ENCODE measurements at regions not wholly inside any gene's neighbourhood (a gene's known extent, or its start where the extent isn't known, plus 50 kb on each side); places are given as distances from the start of the nearest gene placed in this dataset.
A peak's percentile ranks its signal among the peaks of the same experiment; 100 is the strongest.

- DNase-seq = no peak
These were observed 205.0 kb upstream of the KRR1 start for GRCh38 chr12:75716291-75717025.

- no peak for DNase-seq
These were observed 204.3 kb upstream of the KRR1 start for GRCh38 chr12:75715682-75716081.

GRCh38 chr12:75715323-75715644, 203.9 kb upstream of the KRR1 start:
- DNase-seq = no peak

GRCh38 chr12:75714462-75715322, 203.3 kb upstream of the KRR1 start:
- no peak for DNase-seq

GRCh38 chr12:75713434-75713833, 202.0 kb upstream of the KRR1 start:
- no peak for DNase-seq

GRCh38 chr12:75712223-75712622, 200.8 kb upstream of the KRR1 start:
- DNase-seq = peak; percentile 27

GRCh38 chr12:75711271-75711670, 199.9 kb upstream of the KRR1 start:
- DNase-seq = no peak

GRCh38 chr12:75710361-75711069, 199.1 kb upstream of the KRR1 start:
- no peak for DNase-seq

- no peak for DNase-seq
These were observed 198.1 kb upstream of the KRR1 start for GRCh38 chr12:75709503-75709902.

GRCh38 chr12:75708802-75709201, 197.4 kb upstream of the KRR1 start:
- DNase-seq = no peak

- DNase-seq = no peak
These were observed 196.6 kb upstream of the KRR1 start for GRCh38 chr12:75707983-75708382.

GRCh38 chr12:75706786-75707605, 195.6 kb upstream of the KRR1 start:
- no peak for DNase-seq

GRCh38 chr12:75705749-75706711, 194.6 kb upstream of the KRR1 start:
- no peak for DNase-seq

GRCh38 chr12:75704664-75705063, 193.3 kb upstream of the KRR1 start:
- no peak for DNase-seq

- DNase-seq = no peak
These were observed 192.8 kb upstream of the KRR1 start for GRCh38 chr12:75704208-75704607.

GRCh38 chr12:75703131-75703530, 191.7 kb upstream of the KRR1 start:
- DNase-seq = no peak

- no peak for DNase-seq
These were observed 191.2 kb upstream of the KRR1 start for GRCh38 chr12:75702477-75703093.

GRCh38 chr12:75701859-75702258, 190.4 kb upstream of the KRR1 start:
- DNase-seq = no peak

GRCh38 chr12:75699728-75700496, 188.5 kb upstream of the KRR1 start:
- DNase-seq = no peak

- DNase-seq = no peak
These were observed 187.8 kb upstream of the KRR1 start for GRCh38 chr12:75699251-75699650.
